GM23338 (cell line): ENCODE measurements at regions not wholly inside any gene's neighbourhood (a gene's known extent, or its start where the extent isn't known, plus 50 kb on each side); places are given as distances from the start of the nearest gene placed in this dataset.

Experiments used
- ATAC-seq: fragments of 200-7000 bp; cut with Tn5 transposase; 3 replicates; pipeline ENCODE4 v1.9.1; 2020
- DNase-seq: peaks from one replicate; pipeline ENCODE4 v3.0.0-alpha.2; 2015; ENCODE audit warnings: low spot score
- H2AFZ ChIP-seq: fragments of 200-600 bp; sonication (generic); 2 replicates; pipeline ENCODE4 v1.8.0; 2016; ENCODE audit warnings: antibody characterized with exemption, mild to moderate bottlenecking, moderate library complexity
- H3F3A ChIP-seq: fragments of 200-600 bp; sonication (generic); replicated peaks from 2 replicates; pipeline ENCODE4 v1.8.0; 2017; ENCODE audit warnings: antibody characterized with exemption, mixed run types, low read depth
- H3K27ac ChIP-seq: fragments of 200-600 bp; sonication (generic); 2 replicates; pipeline ENCODE4 v1.6.1; 2016; ENCODE audit warnings: low read depth
- H3K27me3 ChIP-seq: fragments of 200-600 bp; sonication (generic); 2 replicates; pipeline ENCODE4 v1.8.0; 2016; ENCODE audit warnings: mild to moderate bottlenecking, mixed run types, moderate library complexity; ENCODE audit not compliant: insufficient read depth
- H3K36me3 ChIP-seq: fragments of 200-600 bp; sonication (generic); 2 replicates; pipeline ENCODE4 v1.8.0; 2016; ENCODE audit warnings: mild to moderate bottlenecking; ENCODE audit not compliant: insufficient read depth
- H3K4me1 ChIP-seq: fragments of 200-600 bp; sonication (generic); 2 replicates; pipeline ENCODE4 v1.8.0; 2016; ENCODE audit warnings: mild to moderate bottlenecking, moderate library complexity; ENCODE audit not compliant: insufficient read depth
- H3K4me2 ChIP-seq: fragments of 200-600 bp; sonication (generic); 2 replicates; pipeline ENCODE4 v1.7.1; 2017; ENCODE audit warnings: mixed run types
- H3K4me3 ChIP-seq: fragments of 200-600 bp; sonication (generic); 2 replicates; pipeline ENCODE4 v1.6.1; 2016; ENCODE audit warnings: mixed run types
- H3K79me2 ChIP-seq: fragments of 200-600 bp; sonication (generic); replicated peaks from 2 replicates; pipeline ENCODE4 v1.8.0; 2017; ENCODE audit warnings: mild to moderate bottlenecking; ENCODE audit not compliant: insufficient read depth
- H3K9me2 ChIP-seq: fragments of 200-600 bp; sonication (generic); 2 replicates; pipeline ENCODE4 v1.8.0; 2017; ENCODE audit not compliant: insufficient read depth
- H4K20me1 ChIP-seq: fragments of 200-600 bp; sonication (generic); replicated peaks from 2 replicates; pipeline ENCODE4 v1.8.0; 2017; ENCODE audit warnings: mild to moderate bottlenecking; ENCODE audit not compliant: insufficient read depth
- H3K27ac Mint-ChIP-seq: 2 replicates; pipeline ENCODE4 v1.8.0; 2020; ENCODE audit warnings: inconsistent platforms, mild to moderate bottlenecking, moderate library complexity, mixed read lengths
- H3K27me3 Mint-ChIP-seq: 3 replicates; pipeline ENCODE4 v1.8.0; 2022; ENCODE audit warnings: low read depth, mild to moderate bottlenecking, moderate library complexity, mixed read lengths, inconsistent platforms; ENCODE audit not compliant: insufficient read depth, poor library complexity
- H3K36me3 Mint-ChIP-seq: 3 replicates; pipeline ENCODE4 v1.8.0; 2021; ENCODE audit warnings: low read depth, mild to moderate bottlenecking, inconsistent platforms, moderate library complexity, mixed read lengths
- H3K4me1 Mint-ChIP-seq: 3 replicates; pipeline ENCODE4 v1.8.0; 2020; ENCODE audit warnings: mild to moderate bottlenecking, inconsistent platforms, mixed read lengths
- H3K4me3 Mint-ChIP-seq: 3 replicates; pipeline ENCODE4 v1.8.0; 2021; ENCODE audit warnings: moderate library complexity, mild to moderate bottlenecking, inconsistent platforms, mixed read lengths
- H3K9me3 Mint-ChIP-seq: 3 replicates; pipeline ENCODE4 v1.8.0; 2020; ENCODE audit warnings: moderate library complexity, mild to moderate bottlenecking, inconsistent platforms, mixed read lengths
- CREB1 ChIP-seq: fragments of 250-450 bp; sonication (Bioruptor Pico); IDR thresholded peaks from 2 replicates; pipeline ENCODE4 v1.5.0; 2020; ENCODE audit warnings: low read depth, mild to moderate bottlenecking, moderate library complexity
- CTCF ChIP-seq, 2 experiments: fragments of 200-600 bp in 1 of 2; sonication (generic) in 1 of 2; conservative IDR thresholded peaks; 2 replicates each; pipeline versions ENCODE4 v1.5.1 to v1.6.1; 2016 to 2017; ENCODE audit warnings: antibody characterized with exemption in 2 of 2, low read depth in 2 of 2, mild to moderate bottlenecking in 2 of 2, moderate library complexity in 1 of 2
- ETS1 ChIP-seq: IDR thresholded peaks from 2 replicates; pipeline ENCODE4 v1.6.1; 2016; ENCODE audit warnings: antibody characterized with exemption
- EZH2 ChIP-seq: fragments of 200-600 bp; sonication (generic); IDR thresholded peaks from one replicate; pipeline ENCODE4 v1.8.0; 2017; ENCODE audit warnings: antibody characterized with exemption, mild to moderate bottlenecking, low read depth; ENCODE audit not compliant: unreplicated experiment
- JUNB ChIP-seq: IDR thresholded peaks from one replicate; pipeline ENCODE4 v1.6.1; 2016; ENCODE audit warnings: antibody characterized with exemption; ENCODE audit not compliant: unreplicated experiment
- NANOG ChIP-seq: IDR thresholded peaks from 2 replicates; pipeline ENCODE4 v1.6.1; 2016; ENCODE audit warnings: antibody characterized with exemption, borderline replicate concordance
- POLR2AphosphoS5 ChIP-seq: IDR thresholded peaks from 2 replicates; pipeline ENCODE4 v1.6.1; 2016; ENCODE audit warnings: antibody characterized with exemption, low read depth
- REST ChIP-seq: IDR thresholded peaks from one replicate; pipeline ENCODE4 v1.6.1; 2018; ENCODE audit warnings: antibody characterized with exemption; ENCODE audit not compliant: unreplicated experiment
- STAT1 ChIP-seq: IDR thresholded peaks from one replicate; pipeline ENCODE4 v1.6.1; 2016; ENCODE audit warnings: antibody characterized with exemption; ENCODE audit not compliant: unreplicated experiment
- ZNF114 ChIP-seq: fragments of 250-450 bp; sonication (Bioruptor Pico); IDR thresholded peaks from 2 replicates; pipeline ENCODE4 v1.5.0; 2020; ENCODE audit warnings: mild to moderate bottlenecking, moderate library complexity
- ZNF331 ChIP-seq: fragments of 250-450 bp; sonication (Bioruptor Pico); IDR thresholded peaks from 2 replicates; pipeline ENCODE4 v1.5.0; 2020; ENCODE audit warnings: low read depth, mild to moderate bottlenecking, moderate library complexity

GRCh38 chr18:23399067-23399466, 54.0 kb upstream of the RIOK3 start:
- Histone ChIP-seq H3K4me2 (no peak overlapping the region), H3K27ac (no peak overlapping the region), H3K4me1 (peaks cover 15% of the 10 kb centered on the region), H2AFZ (no peak overlapping the region), H3K4me3 (no peak overlapping the region), H3F3A (no peaks in the 10 kb centered on the region), H3K36me3 (no peaks in the 10 kb centered on the region), H3K27me3 (no peaks in the 10 kb centered on the region), H3K9me2 (peaks cover 9% of the 10 kb centered on the region; the same call in 1 of the 2 replicates), H4K20me1 (no peaks in the 10 kb centered on the region), H3K79me2 (no peaks in the 10 kb centered on the region)
- Mint-ChIP-seq H3K27ac (no peak overlapping the region), H3K4me3 (no peak overlapping the region), H3K4me1 (peaks cover 27% of the 10 kb centered on the region), H3K36me3 (peaks cover 8% of the 10 kb centered on the region; the same call in 2 of the 3 replicates), H3K9me3 (no peaks in the 10 kb centered on the region), H3K27me3 (no peaks in the 10 kb centered on the region)
- DNase-seq (no peak), ATAC-seq (peak; percentile 55)
- TF ChIP-seq POLR2AphosphoS5 (no peak), REST (no peak), STAT1 (no peak), EZH2 (no peak), ZNF331 (CRISPR knock-in tag) (no peak), JUNB (no peak), ZNF114 (no peak), CREB1 (no peak), NANOG (no peak), ETS1 (no peak), CTCF (conservative IDR thresholded peaks at IDR 0.05; ENCODE audit: low read depth in 2 of 2) (no peak)
